Epithelial cell of esophagus (primary cell): ENCODE measurements at regions not wholly inside any gene's neighbourhood (a gene's known extent, or its start where the extent isn't known, plus 50 kb on each side); places are given as distances from the start of the nearest gene placed in this dataset.
A peak's percentile ranks its signal among the peaks of the same experiment; 100 is the strongest.

Experiments
- DNase-seq: peaks from one replicate; pipeline ENCODE4 v3.0.0; 2010; ENCODE audit warnings: low read depth
- H3K4me3 ChIP-seq: 2 replicates; pipeline ENCODE4 v1.5.1; 2011; ENCODE audit warnings: mild to moderate bottlenecking, low read length, control low read depth
- TF ChIP-seq, protein P1 (sequence below): IDR thresholded peaks from 2 replicates; pipeline ENCODE4 v1.5.1; 2011; ENCODE audit warnings: low read depth, mild to moderate bottlenecking, low read length, control low read depth, inconsistent platforms; ENCODE audit not compliant: insufficient read depth; ENCODE audit errors: missing control alignments

DNA sequence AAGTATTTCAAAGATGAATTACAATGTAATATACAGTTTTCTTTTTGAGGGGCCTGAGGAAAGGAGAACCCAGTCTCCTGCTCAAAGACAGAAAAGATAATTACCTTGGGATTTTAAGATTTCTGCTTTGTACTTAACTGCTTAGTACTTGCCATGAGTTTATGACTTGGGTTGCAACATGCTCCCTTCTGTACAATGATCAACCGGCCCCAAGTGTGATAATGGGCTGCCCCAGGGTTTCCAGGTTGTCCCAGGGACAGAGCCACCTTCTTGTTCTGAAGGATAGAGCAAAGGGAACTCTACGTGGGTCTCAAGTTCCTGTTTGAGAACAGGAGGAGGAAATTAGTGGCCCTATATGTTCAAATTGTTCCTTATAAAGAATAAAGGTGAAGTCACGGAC, 104.8 kb downstream of the ABHD5 start:
- DNase-seq = no peak
- no peak overlapping the region for H3K4me3 ChIP-seq
- TF ChIP-seq, protein P1, sequence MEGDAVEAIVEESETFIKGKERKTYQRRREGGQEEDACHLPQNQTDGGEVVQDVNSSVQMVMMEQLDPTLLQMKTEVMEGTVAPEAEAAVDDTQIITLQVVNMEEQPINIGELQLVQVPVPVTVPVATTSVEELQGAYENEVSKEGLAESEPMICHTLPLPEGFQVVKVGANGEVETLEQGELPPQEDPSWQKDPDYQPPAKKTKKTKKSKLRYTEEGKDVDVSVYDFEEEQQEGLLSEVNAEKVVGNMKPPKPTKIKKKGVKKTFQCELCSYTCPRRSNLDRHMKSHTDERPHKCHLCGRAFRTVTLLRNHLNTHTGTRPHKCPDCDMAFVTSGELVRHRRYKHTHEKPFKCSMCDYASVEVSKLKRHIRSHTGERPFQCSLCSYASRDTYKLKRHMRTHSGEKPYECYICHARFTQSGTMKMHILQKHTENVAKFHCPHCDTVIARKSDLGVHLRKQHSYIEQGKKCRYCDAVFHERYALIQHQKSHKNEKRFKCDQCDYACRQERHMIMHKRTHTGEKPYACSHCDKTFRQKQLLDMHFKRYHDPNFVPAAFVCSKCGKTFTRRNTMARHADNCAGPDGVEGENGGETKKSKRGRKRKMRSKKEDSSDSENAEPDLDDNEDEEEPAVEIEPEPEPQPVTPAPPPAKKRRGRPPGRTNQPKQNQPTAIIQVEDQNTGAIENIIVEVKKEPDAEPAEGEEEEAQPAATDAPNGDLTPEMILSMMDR = no peak

DNA sequence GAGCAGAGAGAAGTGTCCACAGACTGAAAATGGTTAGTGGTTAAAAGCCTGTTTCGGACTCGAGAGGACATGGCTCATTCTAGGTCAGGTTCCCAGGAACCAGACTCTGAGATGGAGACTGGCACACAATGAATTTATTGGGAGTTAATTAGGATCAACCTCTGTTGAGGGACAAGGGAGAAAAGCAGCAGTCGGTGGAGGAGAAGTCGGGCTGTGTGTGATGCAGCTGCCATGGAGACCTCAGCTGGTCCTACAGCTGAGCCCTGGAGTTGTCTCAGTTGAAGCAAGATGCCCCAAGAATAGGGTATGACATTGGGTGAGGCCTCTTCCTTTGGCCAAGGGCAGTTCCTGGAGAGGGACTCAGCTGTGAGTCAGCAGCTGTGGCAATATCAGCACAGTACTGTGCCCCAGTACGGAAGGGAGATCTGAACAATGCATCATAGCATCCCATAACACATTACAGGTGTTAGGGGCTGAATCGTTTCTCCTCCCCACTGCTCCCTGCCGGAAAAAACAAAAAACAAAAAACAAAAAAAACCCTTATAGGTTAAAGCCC, 105.4 kb downstream of the ABHD5 start:
- DNase-seq = peak; percentile 79
- H3K4me3 ChIP-seq = no peak overlapping the region
- TF ChIP-seq, protein P1 = no peak

DNA sequence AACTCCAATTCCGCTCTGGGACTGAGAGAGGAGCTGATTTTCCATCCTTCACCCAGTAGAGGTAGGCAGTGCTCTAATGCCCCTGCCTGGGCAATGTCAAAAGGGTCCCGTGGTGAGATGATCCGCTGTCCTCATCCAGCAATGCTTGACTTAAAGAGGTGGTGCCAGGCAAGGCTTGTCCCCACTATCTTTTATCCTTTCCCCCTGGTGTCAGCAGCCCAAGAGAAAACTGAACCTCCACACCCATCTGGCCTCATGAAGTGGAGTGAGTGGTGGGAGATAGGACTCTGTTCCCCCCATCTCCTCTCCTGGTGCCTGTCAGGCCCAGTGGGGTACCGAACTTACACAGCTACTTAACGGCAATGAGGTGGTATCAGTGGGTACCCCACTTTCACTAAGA, 107.1 kb downstream of the ABHD5 start:
- DNase-seq = no peak
- TF ChIP-seq, protein P1 = no peak
- no peak overlapping the region for H3K4me3 ChIP-seq

DNA sequence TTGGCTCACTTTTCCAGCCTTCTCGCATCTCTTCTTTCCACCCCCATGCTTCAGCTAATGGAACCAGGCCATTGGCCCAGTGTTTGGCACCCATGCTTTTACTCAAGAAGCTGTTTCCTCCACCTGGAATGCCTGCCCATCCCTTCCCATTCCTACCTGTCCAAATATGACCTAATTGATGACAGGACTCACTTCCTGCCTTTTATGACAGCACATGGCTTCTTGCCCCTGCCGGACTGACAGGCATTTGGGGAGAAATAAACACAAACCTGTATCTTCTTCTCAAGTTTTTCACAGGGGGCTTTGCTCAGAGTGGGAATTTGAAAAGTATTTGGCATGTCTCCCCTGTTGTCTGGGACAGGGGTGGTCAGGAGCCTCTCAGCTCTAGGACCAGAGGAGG, 120.1 kb downstream of the ABHD5 start:
- TF ChIP-seq, protein P1 = no peak
- peak; percentile 22 for DNase-seq
- H3K4me3 ChIP-seq = no peak overlapping the region

DNA sequence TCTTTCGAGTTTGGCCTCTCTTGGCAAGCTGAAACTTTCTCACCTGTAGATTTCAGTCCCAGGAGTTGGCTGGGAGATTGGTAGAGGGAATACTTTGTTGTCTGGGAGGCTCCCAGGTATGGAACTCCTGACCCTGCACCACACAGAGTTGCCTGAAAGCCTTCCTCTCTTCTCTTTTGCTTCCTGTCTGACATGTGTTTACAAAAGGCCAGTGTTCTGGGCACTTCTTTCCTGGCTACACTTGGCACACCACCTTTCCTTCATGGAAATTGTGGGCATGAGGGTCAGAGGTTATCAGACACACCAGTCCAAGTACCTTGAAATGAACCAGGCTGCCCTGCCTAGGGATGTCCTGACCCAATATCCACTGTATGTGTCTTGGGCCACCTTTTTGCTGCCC, 123.7 kb downstream of the ABHD5 start:
- no peak for DNase-seq
- no peak overlapping the region for H3K4me3 ChIP-seq
- TF ChIP-seq, protein P1 = no peak

DNA sequence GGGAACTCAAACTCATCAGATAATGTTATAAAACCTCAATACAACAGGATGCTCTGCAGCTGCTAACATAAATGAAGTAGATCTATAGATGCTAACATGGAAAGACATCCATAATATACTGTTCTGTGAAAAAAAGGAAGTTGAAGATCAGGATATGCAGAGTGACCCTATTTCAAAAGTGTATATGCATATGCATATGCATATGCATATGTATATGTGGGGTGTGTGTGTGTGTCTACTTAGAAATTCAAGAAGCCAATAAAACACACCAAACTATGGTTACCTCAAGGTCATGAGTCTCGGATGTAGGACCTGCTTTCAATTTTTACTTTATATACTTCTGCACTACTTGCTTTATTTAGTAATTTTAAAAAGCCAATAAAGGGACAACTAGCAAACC, 125.6 kb downstream of the ABHD5 start:
- TF ChIP-seq, protein P1 = no peak
- no peak for DNase-seq
- no peak overlapping the region for H3K4me3 ChIP-seq

DNA sequence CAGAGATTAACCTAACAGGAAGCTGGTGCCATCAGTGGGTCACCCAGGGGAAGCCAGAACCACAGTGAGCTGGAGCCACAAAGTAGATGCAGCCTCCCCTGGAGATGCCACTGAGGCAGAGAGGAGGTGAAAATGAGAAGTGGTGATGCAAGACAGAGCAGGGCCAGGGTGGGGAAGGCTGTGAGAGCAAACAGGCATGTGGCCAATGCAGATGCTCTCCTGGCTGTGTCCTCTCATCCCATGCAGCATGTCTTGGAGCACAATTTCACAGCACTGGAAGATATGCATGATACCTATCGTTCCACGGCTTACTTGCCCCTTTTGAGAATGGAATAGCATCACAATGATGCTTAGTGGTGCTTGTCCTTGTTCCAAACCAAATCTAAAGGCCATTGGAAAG, 126.3 kb downstream of the ABHD5 start:
- DNase-seq = no peak
- no peak overlapping the region for H3K4me3 ChIP-seq
- TF ChIP-seq, protein P1 = no peak
